Ishikawa (cell line): ENCODE measurements at regions not wholly inside any gene's neighbourhood (a gene's known extent, or its start where the extent isn't known, plus 50 kb on each side); places are given as distances from the start of the nearest gene placed in this dataset.

ENCODE experiments used
- CREB1 ChIP-seq: IDR thresholded peaks from 2 replicates; pipeline ENCODE4 v1.6.1; 2012; ENCODE audit warnings: low read depth
- EGR1 ChIP-seq: IDR thresholded peaks from 2 replicates; pipeline ENCODE4 v1.6.1; 2012
- EP300 ChIP-seq: IDR thresholded peaks from 2 replicates; pipeline ENCODE4 v1.6.1; 2012; ENCODE audit warnings: borderline replicate concordance
- FOXM1 ChIP-seq: IDR thresholded peaks from 2 replicates; pipeline ENCODE4 v1.6.1; 2012; ENCODE audit warnings: low read depth, borderline replicate concordance
- RAD21 ChIP-seq: IDR thresholded peaks from 2 replicates; pipeline ENCODE4 v1.6.1; 2012; ENCODE audit warnings: low read depth
- TAF1 ChIP-seq: IDR thresholded peaks from 2 replicates; pipeline ENCODE4 v1.6.1; 2012; ENCODE audit warnings: low read depth, mild to moderate bottlenecking
- TCF12 ChIP-seq: IDR thresholded peaks from 2 replicates; pipeline ENCODE4 v1.6.1; 2012; ENCODE audit warnings: low read depth
- YY1 ChIP-seq: IDR thresholded peaks from 2 replicates; pipeline ENCODE4 v1.6.1; 2012; ENCODE audit warnings: low read depth
- TF ChIP-seq, protein P1 (sequence below): IDR thresholded peaks from 2 replicates; pipeline ENCODE4 v1.6.1; 2012
- TF ChIP-seq, protein P2 (sequence below): IDR thresholded peaks from 2 replicates; pipeline ENCODE4 v1.6.1; 2012; ENCODE audit warnings: low read depth, mild to moderate bottlenecking

DNA sequence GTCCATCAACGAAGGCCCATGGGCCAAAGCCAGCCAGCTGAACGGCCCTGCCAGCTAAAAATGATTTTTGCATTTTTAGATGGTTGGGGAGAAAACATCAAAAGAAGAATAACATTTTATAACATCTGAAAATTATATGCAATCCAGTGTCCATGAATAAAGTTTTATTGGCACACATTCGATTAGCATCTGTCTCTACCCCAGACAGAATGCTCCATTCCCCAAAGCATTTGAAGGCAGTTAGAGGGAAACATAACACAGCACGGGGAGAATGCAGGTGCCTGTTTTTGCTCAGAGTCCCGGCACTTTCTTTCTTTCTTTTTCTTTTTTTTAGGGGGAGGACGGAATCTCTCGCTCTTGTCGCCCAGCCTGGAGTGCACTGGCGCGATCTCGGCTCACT lies 110.7 kb downstream of the ZNF664 start:
- TF ChIP-seq CREB1 (no peak), TCF12 (no peak), TAF1 (no peak), FOXM1 (no peak), RAD21 (no peak), EGR1 (no peak), EP300 (no peak), YY1 (no peak)
- TF ChIP-seq, protein P1, sequence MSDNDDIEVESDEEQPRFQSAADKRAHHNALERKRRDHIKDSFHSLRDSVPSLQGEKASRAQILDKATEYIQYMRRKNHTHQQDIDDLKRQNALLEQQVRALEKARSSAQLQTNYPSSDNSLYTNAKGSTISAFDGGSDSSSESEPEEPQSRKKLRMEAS: no peak
- TF ChIP-seq, protein P2, sequence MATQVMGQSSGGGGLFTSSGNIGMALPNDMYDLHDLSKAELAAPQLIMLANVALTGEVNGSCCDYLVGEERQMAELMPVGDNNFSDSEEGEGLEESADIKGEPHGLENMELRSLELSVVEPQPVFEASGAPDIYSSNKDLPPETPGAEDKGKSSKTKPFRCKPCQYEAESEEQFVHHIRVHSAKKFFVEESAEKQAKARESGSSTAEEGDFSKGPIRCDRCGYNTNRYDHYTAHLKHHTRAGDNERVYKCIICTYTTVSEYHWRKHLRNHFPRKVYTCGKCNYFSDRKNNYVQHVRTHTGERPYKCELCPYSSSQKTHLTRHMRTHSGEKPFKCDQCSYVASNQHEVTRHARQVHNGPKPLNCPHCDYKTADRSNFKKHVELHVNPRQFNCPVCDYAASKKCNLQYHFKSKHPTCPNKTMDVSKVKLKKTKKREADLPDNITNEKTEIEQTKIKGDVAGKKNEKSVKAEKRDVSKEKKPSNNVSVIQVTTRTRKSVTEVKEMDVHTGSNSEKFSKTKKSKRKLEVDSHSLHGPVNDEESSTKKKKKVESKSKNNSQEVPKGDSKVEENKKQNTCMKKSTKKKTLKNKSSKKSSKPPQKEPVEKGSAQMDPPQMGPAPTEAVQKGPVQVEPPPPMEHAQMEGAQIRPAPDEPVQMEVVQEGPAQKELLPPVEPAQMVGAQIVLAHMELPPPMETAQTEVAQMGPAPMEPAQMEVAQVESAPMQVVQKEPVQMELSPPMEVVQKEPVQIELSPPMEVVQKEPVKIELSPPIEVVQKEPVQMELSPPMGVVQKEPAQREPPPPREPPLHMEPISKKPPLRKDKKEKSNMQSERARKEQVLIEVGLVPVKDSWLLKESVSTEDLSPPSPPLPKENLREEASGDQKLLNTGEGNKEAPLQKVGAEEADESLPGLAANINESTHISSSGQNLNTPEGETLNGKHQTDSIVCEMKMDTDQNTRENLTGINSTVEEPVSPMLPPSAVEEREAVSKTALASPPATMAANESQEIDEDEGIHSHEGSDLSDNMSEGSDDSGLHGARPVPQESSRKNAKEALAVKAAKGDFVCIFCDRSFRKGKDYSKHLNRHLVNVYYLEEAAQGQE: no peak
